ENCODE measurements at regions not wholly inside any gene's neighbourhood (a gene's known extent, or its start where the extent isn't known, plus 50 kb on each side); places are given as distances from the start of the nearest gene placed in this dataset.

- TF ChIP-seq CTCF (IDR thresholded peaks at IDR 0.05), result no peak
- TF ChIP-seq POLR2A (IDR thresholded peaks at IDR 0.05), result no peak
These were observed 444.3 kb downstream of the GPAM start for GRCh38 chr10:111739125-111739873.

Data from lower leg skin (tissue), 3 donors.